ENCODE measurements at regions not wholly inside any gene's neighbourhood (a gene's known extent, or its start where the extent isn't known, plus 50 kb on each side); places are given as distances from the start of the nearest gene placed in this dataset.

DNA sequence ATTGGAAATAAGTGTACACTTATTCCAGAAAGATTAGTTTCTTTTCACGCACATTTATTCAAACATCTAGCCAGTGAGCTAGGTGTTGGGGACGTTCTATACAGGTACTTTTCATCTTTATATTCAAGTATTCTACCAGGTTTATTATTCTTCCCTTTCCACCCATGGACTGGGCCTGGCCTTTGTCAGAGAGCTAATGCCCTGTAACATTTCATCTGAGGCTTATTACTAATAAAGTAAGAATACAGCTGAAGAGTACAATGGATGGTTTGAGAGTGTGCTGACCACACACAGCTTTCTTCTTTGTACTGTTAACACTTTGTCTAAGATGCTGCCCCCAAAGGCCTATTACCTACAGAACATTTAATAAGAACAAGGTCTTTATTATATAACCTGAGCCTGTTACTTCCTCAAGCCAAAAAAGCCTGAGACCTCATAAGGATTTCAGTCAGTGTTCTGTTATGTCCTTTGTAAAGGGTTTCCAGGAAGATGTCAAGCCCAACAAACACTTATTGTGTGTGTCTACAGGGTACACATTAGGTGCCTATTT is 93.5 kb downstream of the ZNF608 start:
- TF ChIP-seq ARID1B (IDR thresholded peaks at IDR 0.05) (no peak), ZFX (CRISPR knock-in tag; IDR thresholded peaks at IDR 0.05) (no peak), GABPA (tag; conservative IDR thresholded peaks at IDR 0.05; ENCODE audit: low read depth) (no peak), BRCA1 (IDR thresholded peaks at IDR 0.05) (no peak), BRCA1 (CRISPR knock-in tag; IDR thresholded peaks at IDR 0.05) (no peak), CREB1 (IDR thresholded peaks at IDR 0.05) (no peak), CREB1 (CRISPR knock-in tag; IDR thresholded peaks at IDR 0.05) (no peak), EZH2 (IDR thresholded peaks at IDR 0.05; ENCODE audit: borderline replicate concordance, low read depth, low read length) (no peak), KAT7 (CRISPR knock-in tag; IDR thresholded peaks at IDR 0.05; ENCODE audit: borderline replicate concordance) (no peak), POLR2A (conservative IDR thresholded peaks at IDR 0.05) (no peak), SMARCC2 (IDR thresholded peaks at IDR 0.05; ENCODE audit: low read depth) (no peak), POLR2AphosphoS5 (IDR thresholded peaks at IDR 0.05; ENCODE audit: control insufficient read depth, insufficient read depth, low read depth, low read length) (no peak)
- TF ChIP-seq, protein P1, sequence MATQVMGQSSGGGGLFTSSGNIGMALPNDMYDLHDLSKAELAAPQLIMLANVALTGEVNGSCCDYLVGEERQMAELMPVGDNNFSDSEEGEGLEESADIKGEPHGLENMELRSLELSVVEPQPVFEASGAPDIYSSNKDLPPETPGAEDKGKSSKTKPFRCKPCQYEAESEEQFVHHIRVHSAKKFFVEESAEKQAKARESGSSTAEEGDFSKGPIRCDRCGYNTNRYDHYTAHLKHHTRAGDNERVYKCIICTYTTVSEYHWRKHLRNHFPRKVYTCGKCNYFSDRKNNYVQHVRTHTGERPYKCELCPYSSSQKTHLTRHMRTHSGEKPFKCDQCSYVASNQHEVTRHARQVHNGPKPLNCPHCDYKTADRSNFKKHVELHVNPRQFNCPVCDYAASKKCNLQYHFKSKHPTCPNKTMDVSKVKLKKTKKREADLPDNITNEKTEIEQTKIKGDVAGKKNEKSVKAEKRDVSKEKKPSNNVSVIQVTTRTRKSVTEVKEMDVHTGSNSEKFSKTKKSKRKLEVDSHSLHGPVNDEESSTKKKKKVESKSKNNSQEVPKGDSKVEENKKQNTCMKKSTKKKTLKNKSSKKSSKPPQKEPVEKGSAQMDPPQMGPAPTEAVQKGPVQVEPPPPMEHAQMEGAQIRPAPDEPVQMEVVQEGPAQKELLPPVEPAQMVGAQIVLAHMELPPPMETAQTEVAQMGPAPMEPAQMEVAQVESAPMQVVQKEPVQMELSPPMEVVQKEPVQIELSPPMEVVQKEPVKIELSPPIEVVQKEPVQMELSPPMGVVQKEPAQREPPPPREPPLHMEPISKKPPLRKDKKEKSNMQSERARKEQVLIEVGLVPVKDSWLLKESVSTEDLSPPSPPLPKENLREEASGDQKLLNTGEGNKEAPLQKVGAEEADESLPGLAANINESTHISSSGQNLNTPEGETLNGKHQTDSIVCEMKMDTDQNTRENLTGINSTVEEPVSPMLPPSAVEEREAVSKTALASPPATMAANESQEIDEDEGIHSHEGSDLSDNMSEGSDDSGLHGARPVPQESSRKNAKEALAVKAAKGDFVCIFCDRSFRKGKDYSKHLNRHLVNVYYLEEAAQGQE (IDR thresholded peaks at IDR 0.05; ENCODE audit: borderline replicate concordance), result no peak
- TF ChIP-seq, protein P1 (CRISPR knock-in tag; IDR thresholded peaks at IDR 0.05; ENCODE audit: low read depth), result no peak
- TF ChIP-seq, protein P2, sequence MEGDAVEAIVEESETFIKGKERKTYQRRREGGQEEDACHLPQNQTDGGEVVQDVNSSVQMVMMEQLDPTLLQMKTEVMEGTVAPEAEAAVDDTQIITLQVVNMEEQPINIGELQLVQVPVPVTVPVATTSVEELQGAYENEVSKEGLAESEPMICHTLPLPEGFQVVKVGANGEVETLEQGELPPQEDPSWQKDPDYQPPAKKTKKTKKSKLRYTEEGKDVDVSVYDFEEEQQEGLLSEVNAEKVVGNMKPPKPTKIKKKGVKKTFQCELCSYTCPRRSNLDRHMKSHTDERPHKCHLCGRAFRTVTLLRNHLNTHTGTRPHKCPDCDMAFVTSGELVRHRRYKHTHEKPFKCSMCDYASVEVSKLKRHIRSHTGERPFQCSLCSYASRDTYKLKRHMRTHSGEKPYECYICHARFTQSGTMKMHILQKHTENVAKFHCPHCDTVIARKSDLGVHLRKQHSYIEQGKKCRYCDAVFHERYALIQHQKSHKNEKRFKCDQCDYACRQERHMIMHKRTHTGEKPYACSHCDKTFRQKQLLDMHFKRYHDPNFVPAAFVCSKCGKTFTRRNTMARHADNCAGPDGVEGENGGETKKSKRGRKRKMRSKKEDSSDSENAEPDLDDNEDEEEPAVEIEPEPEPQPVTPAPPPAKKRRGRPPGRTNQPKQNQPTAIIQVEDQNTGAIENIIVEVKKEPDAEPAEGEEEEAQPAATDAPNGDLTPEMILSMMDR (IDR thresholded peaks at IDR 0.05 in 2 of 3, conservative IDR thresholded peaks at IDR 0.05 in 1 of 3; ENCODE audit: insufficient read depth in 2 of 3, low read depth in 1 of 3, low read length in 3 of 3), result no peak

Measured in K562 (cell line).